H1 (cell line): ENCODE measurements at regions not wholly inside any gene's neighbourhood (a gene's known extent, or its start where the extent isn't known, plus 50 kb on each side); places are given as distances from the start of the nearest gene placed in this dataset.

Experiments used
- CTCF ChIP-seq, 3 experiments: IDR thresholded peaks; 1 replicate in 2 of 3; 2 replicates in 1 of 3; pipeline versions ENCODE4 v1.5.1 to v1.6.1; 2011; ENCODE audit warnings: low read length in 3 of 3, mild to moderate bottlenecking in 3 of 3, inconsistent platforms in 2 of 3, low read depth in 1 of 3, moderate library complexity in 1 of 3; ENCODE audit not compliant: insufficient read depth in 1 of 3; ENCODE audit errors: control extremely low read depth in 1 of 3
- GABPA ChIP-seq: IDR thresholded peaks from 2 replicates; pipeline ENCODE4 v1.6.1; 2011; ENCODE audit warnings: mild to moderate bottlenecking, low read length, moderate library complexity, borderline replicate concordance; ENCODE audit not compliant: insufficient read depth
- JUN ChIP-seq: IDR thresholded peaks from 2 replicates; pipeline ENCODE4 v1.6.1; 2011; ENCODE audit warnings: low read depth, mild to moderate bottlenecking, improper control_type of control experiment, low read length
- POLR2A ChIP-seq, 2 experiments: IDR thresholded peaks; 1 replicate in 1 of 2; 2 replicates in 1 of 2; pipeline ENCODE4 v1.6.1; 2011; ENCODE audit warnings: low read depth in 2 of 2, low read length in 2 of 2, mild to moderate bottlenecking in 2 of 2; ENCODE audit errors: control extremely low read depth in 1 of 2
- RFX5 ChIP-seq: IDR thresholded peaks from 2 replicates; pipeline ENCODE4 v1.6.1; 2011; ENCODE audit warnings: low read depth, low read length, improper control_type of control experiment, borderline replicate concordance
- SP1 ChIP-seq: IDR thresholded peaks from 2 replicates; pipeline ENCODE4 v1.6.1; 2011; ENCODE audit warnings: low read depth, low read length

DNA sequence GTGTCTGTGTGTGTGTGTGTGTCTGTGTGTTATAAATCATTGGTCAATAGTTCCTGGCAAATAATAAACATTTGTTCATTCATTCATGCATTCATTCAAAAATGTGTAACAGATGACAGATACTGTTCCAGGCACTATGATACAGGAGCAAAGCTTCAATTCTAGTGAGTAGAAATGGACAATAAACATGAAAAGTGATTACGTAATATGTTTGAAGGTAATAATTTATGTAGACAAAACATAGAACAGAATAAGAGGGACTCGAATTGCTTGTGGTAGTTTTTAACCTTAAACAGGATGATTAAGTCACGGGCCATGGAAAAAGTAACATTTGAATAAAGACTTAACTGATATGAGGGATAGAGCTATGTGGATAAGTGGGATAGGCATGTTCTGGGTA, 90.1 kb upstream of the MAGEC2 start:
- TF ChIP-seq CTCF (IDR thresholded peaks at IDR 0.05; ENCODE audit: control extremely low read depth in 1 of 3, insufficient read depth in 1 of 3, low read depth in 1 of 3, low read length in 3 of 3), result no peak
- TF ChIP-seq GABPA, result no peak
- no peak for TF ChIP-seq JUN
- TF ChIP-seq RFX5, result no peak
- TF ChIP-seq SP1, result no peak
- no peak for TF ChIP-seq POLR2A (IDR thresholded peaks at IDR 0.05; ENCODE audit: control extremely low read depth in 1 of 2, low read depth in 2 of 2, low read length in 2 of 2)
